H9 (cell line): ENCODE measurements at regions not wholly inside any gene's neighbourhood (a gene's known extent, or its start where the extent isn't known, plus 50 kb on each side); places are given as distances from the start of the nearest gene placed in this dataset.

ENCODE experiments used
- DNase-seq: peaks from one replicate; pipeline ENCODE4 v3.0.0-alpha.2; 2017
- H2AFZ ChIP-seq: one replicate; pipeline ENCODE4 v1.6.1; 2013; ENCODE audit warnings: mild to moderate bottlenecking, low read length, control low read depth, moderate library complexity
- H2AK5ac ChIP-seq: 2 replicates; pipeline ENCODE4 v1.6.1; 2013; ENCODE audit warnings: low read length, control low read depth, mixed read lengths; ENCODE audit not compliant: insufficient read length
- H2BK120ac ChIP-seq: one replicate; pipeline ENCODE4 v1.6.1; 2013; ENCODE audit warnings: low read depth, mild to moderate bottlenecking, low read length, control low read depth, inconsistent platforms; ENCODE audit not compliant: poor library complexity, severe bottlenecking
- H2BK12ac ChIP-seq: 2 replicates; pipeline ENCODE4 v1.6.1; 2013; ENCODE audit warnings: low read length, control low read depth, mixed read lengths, low read depth; ENCODE audit not compliant: insufficient read length
- H2BK15ac ChIP-seq: 2 replicates; pipeline ENCODE4 v1.6.1; 2013; ENCODE audit warnings: low read depth, low read length, control low read depth
- H2BK20ac ChIP-seq: one replicate; pipeline ENCODE4 v1.6.1; 2013; ENCODE audit warnings: low read depth, mild to moderate bottlenecking, low read length, control low read depth, inconsistent platforms; ENCODE audit not compliant: poor library complexity, severe bottlenecking
- H2BK5ac ChIP-seq: 2 replicates; pipeline ENCODE4 v1.6.1; 2013; ENCODE audit warnings: low read length, control low read depth, mixed read lengths; ENCODE audit not compliant: insufficient read length
- H3K14ac ChIP-seq: 2 replicates; pipeline ENCODE4 v1.6.1; 2013; ENCODE audit warnings: low read length, control low read depth; ENCODE audit not compliant: insufficient read depth
- H3K18ac ChIP-seq: 2 replicates; pipeline ENCODE4 v1.6.1; 2013; ENCODE audit warnings: low read depth, mild to moderate bottlenecking, mixed read lengths, low read length, control low read depth; ENCODE audit not compliant: insufficient read length
- H3K23ac ChIP-seq: 2 replicates; pipeline ENCODE4 v1.6.1; 2013; ENCODE audit warnings: low read length, control low read depth, mixed read lengths, low read depth; ENCODE audit not compliant: insufficient read length
- H3K23me2 ChIP-seq: 2 replicates; pipeline ENCODE4 v1.6.1; 2013; ENCODE audit warnings: low read depth, mild to moderate bottlenecking, mixed read lengths, low read length, control low read depth; ENCODE audit not compliant: insufficient read length, poor library complexity, severe bottlenecking
- H3K27ac ChIP-seq: 2 replicates; pipeline ENCODE4 v1.5.1; 2013; ENCODE audit warnings: low read length, control low read depth, mixed read lengths, low read depth; ENCODE audit not compliant: insufficient read length
- H3K27me3 ChIP-seq: 2 replicates; pipeline ENCODE4 v1.6.1; 2013; ENCODE audit warnings: low read length, control low read depth, inconsistent platforms; ENCODE audit not compliant: insufficient read depth
- H3K4ac ChIP-seq: 2 replicates; pipeline ENCODE4 v1.6.1; 2013; ENCODE audit warnings: low read depth, mild to moderate bottlenecking, control low read depth, inconsistent platforms, low read length, moderate library complexity
- H3K4me1 ChIP-seq: 2 replicates; pipeline ENCODE4 v1.6.1; 2013; ENCODE audit warnings: low read length, control low read depth, inconsistent platforms; ENCODE audit not compliant: insufficient read depth
- H3K4me2 ChIP-seq: 2 replicates; pipeline ENCODE4 v1.6.1; 2013; ENCODE audit warnings: low read length, control low read depth, mixed read lengths; ENCODE audit not compliant: insufficient read length, insufficient read depth
- H3K56ac ChIP-seq: 2 replicates; pipeline ENCODE4 v1.6.1; 2013; ENCODE audit warnings: low read depth, mild to moderate bottlenecking, mixed read lengths, low read length, control low read depth; ENCODE audit not compliant: insufficient read length
- H3K79me1 ChIP-seq: 2 replicates; pipeline ENCODE4 v1.6.1; 2013; ENCODE audit warnings: low read depth, mild to moderate bottlenecking, moderate library complexity, low read length, control low read depth, inconsistent platforms; ENCODE audit not compliant: insufficient read depth, poor library complexity, severe bottlenecking
- H3K79me2 ChIP-seq: 2 replicates; pipeline ENCODE4 v1.6.1; 2013; ENCODE audit warnings: low read length, control low read depth, inconsistent platforms; ENCODE audit not compliant: insufficient read depth
- H3K9ac ChIP-seq: 2 replicates; pipeline ENCODE4 v1.6.1; 2013; ENCODE audit warnings: low read length, control low read depth, mixed read lengths; ENCODE audit not compliant: insufficient read length; ENCODE audit errors: extremely low read depth
- H3K9me3 ChIP-seq: one replicate; pipeline ENCODE4 v1.6.1; 2013; ENCODE audit warnings: low read depth, low read length, inconsistent platforms; ENCODE audit not compliant: control insufficient read depth
- H3T11ph ChIP-seq: one replicate; pipeline ENCODE4 v1.6.1; 2013; ENCODE audit warnings: mild to moderate bottlenecking, low read length, control low read depth, inconsistent platforms
- H4K20me1 ChIP-seq: one replicate; pipeline ENCODE4 v1.6.1; 2013; ENCODE audit not compliant: control insufficient read depth, insufficient read length, insufficient read depth
- H4K5ac ChIP-seq: 2 replicates; pipeline ENCODE4 v1.6.1; 2013; ENCODE audit warnings: low read depth, mild to moderate bottlenecking, mixed read lengths, low read length, control low read depth; ENCODE audit not compliant: insufficient read length
- H4K8ac ChIP-seq: replicated peaks from 2 replicates; pipeline ENCODE4 v1.6.1; 2013; ENCODE audit warnings: low read length, control low read depth, mixed read lengths, low read depth; ENCODE audit not compliant: insufficient read length
- H4K91ac ChIP-seq: 2 replicates; pipeline ENCODE4 v1.6.1; 2013; ENCODE audit warnings: low read depth, mild to moderate bottlenecking, moderate library complexity, mixed read lengths, low read length, control low read depth; ENCODE audit not compliant: insufficient read length
- H3K27ac Mint-ChIP-seq, 3 experiments: 2 replicates in 2 of 3; 3 replicates in 1 of 3; pipeline ENCODE4 v1.8.0; 2020 to 2021; ENCODE audit warnings: mixed read lengths in 3 of 3, mild to moderate bottlenecking in 1 of 3, moderate library complexity in 1 of 3
- H3K27me3 Mint-ChIP-seq: 2 replicates; pipeline ENCODE4 v1.8.0; 2021; ENCODE audit warnings: low read depth, mild to moderate bottlenecking, moderate library complexity, mixed read lengths
- H3K36me3 Mint-ChIP-seq, 3 experiments: 2 replicates in 2 of 3; 3 replicates in 1 of 3; pipeline ENCODE4 v1.8.0; 2020 to 2021; ENCODE audit warnings: low read depth in 3 of 3, mixed read lengths in 3 of 3; ENCODE audit not compliant: insufficient read depth in 1 of 3
- H3K4me1 Mint-ChIP-seq, 2 experiments: 2 replicates each; pipeline ENCODE4 v1.8.0; 2020; ENCODE audit warnings: mixed read lengths in 2 of 2
- H3K4me3 Mint-ChIP-seq, 2 experiments: 2 replicates in 1 of 2; 3 replicates in 1 of 2; pipeline ENCODE4 v1.8.0; 2020 to 2021; ENCODE audit warnings: mild to moderate bottlenecking in 2 of 2, mixed read lengths in 2 of 2, moderate library complexity in 1 of 2
- H3K9me3 Mint-ChIP-seq, 2 experiments: 2 replicates in 1 of 2; 3 replicates in 1 of 2; pipeline ENCODE4 v1.8.0; 2020; ENCODE audit warnings: mild to moderate bottlenecking in 2 of 2, mixed read lengths in 2 of 2, moderate library complexity in 1 of 2
- CTCF ChIP-seq: fragments of 200-600 bp; sonication (generic); conservative IDR thresholded peaks from 3 replicates; pipeline ENCODE4 v1.8.0; 2021; ENCODE audit warnings: antibody characterized with exemption, mild to moderate bottlenecking
- WGBS: extraction: QIAGEN DNeasy Blood & Tissue Kit; methylation state at CpG from one replicate; pipeline ENCODE4 v1.1.7; 2013; ENCODE audit warnings: missing lambda C conversion rate, low lambda C conversion rate, mixed read lengths; ENCODE audit not compliant: insufficient read length; ENCODE audit errors: extremely low coverage; 5-methylcytosine and 5-hydroxymethylcytosine counted together

- no peak overlapping the region for H3K27ac ChIP-seq
- H2BK120ac ChIP-seq: no peak overlapping the region
- WGBS: no CpG with 5 or more reads among the region's 4 CpGs
- Mint-ChIP-seq H3K36me3 (peaks cover 0 to 14% (median 11%) of the 10 kb centered on the region in 3 experiments; a peak in 4 of 7 replicates), H3K9me3 (peaks cover 11 to 12% of the 10 kb centered on the region in 2 experiments), H3K27me3 (no peaks in the 10 kb centered on the region), H3K27ac (peak overlapping the region in 1 of 3 experiments; percentile 79; a peak in 3 of 7 replicates), H3K4me3 (no peak overlapping the region), H3K4me1 (peaks cover 11 to 14% of the 10 kb centered on the region in 2 experiments)
- H2BK15ac ChIP-seq: no peak overlapping the region
- H3K27me3 ChIP-seq: no peaks in the 10 kb centered on the region
- H3K56ac ChIP-seq: no peak overlapping the region
- H2BK20ac ChIP-seq: no peak overlapping the region
- H3K9ac ChIP-seq: no peak overlapping the region
- H3K79me2 ChIP-seq: no peaks in the 10 kb centered on the region
- H3K4me1 ChIP-seq: no peaks in the 10 kb centered on the region; the same call in 1 of the 2 replicates
- H3K9me3 ChIP-seq: no peaks in the 10 kb centered on the region
- H4K8ac ChIP-seq: no peak overlapping the region
- no peak overlapping the region for H3K4ac ChIP-seq
- H2AFZ ChIP-seq: no peak overlapping the region
- no peak overlapping the region for H3K23ac ChIP-seq
- DNase-seq: no peak
- H4K20me1 ChIP-seq: no peaks in the 10 kb centered on the region
- H2AK5ac ChIP-seq: no peak overlapping the region
- TF ChIP-seq CTCF: no peak
- H3K18ac ChIP-seq: no peak overlapping the region
- H4K5ac ChIP-seq: no peak overlapping the region
- no peak overlapping the region for H2BK12ac ChIP-seq
- no peak overlapping the region for H3K14ac ChIP-seq
- H3K79me1 ChIP-seq: no peaks in the 10 kb centered on the region
- H3K4me2 ChIP-seq: no peak overlapping the region
- no peak overlapping the region for H4K91ac ChIP-seq
- no peaks in the 10 kb centered on the region for H3K23me2 ChIP-seq
- no peak overlapping the region for H2BK5ac ChIP-seq
- H3T11ph ChIP-seq: no peak overlapping the region
Observed at GRCh38 chr3:6362406-6362805, 498.5 kb upstream of the GRM7 start.
